GM19238 (cell line): ENCODE measurements at regions not wholly inside any gene's neighbourhood (a gene's known extent, or its start where the extent isn't known, plus 50 kb on each side); places are given as distances from the start of the nearest gene placed in this dataset.
A peak's percentile ranks its signal among the peaks of the same experiment; 100 is the strongest.

Source experiments
- DNase-seq: peaks from one replicate; pipeline ENCODE4 v3.0.0; 2011; ENCODE audit warnings: low spot score; ENCODE audit not compliant: insufficient read length

GRCh38 chr14:32254952-32255679, 52.0 kb upstream of the RNU6-8 start:
- DNase-seq: peak; percentile 10

GRCh38 chr14:32255789-32256188, 52.7 kb upstream of the RNU6-8 start:
- no peak for DNase-seq

GRCh38 chr14:32256576-32256975, 53.5 kb upstream of the RNU6-8 start:
- DNase-seq: no peak

- DNase-seq: no peak
Observed at GRCh38 chr14:32258336-32258993, 55.4 kb upstream of the RNU6-8 start.

- peak; percentile 5 for DNase-seq
Observed at GRCh38 chr14:32259368-32260013, 56.4 kb upstream of the RNU6-8 start.

GRCh38 chr14:32263939-32264567, 61.0 kb upstream of the RNU6-8 start:
- DNase-seq: no peak

DNA sequence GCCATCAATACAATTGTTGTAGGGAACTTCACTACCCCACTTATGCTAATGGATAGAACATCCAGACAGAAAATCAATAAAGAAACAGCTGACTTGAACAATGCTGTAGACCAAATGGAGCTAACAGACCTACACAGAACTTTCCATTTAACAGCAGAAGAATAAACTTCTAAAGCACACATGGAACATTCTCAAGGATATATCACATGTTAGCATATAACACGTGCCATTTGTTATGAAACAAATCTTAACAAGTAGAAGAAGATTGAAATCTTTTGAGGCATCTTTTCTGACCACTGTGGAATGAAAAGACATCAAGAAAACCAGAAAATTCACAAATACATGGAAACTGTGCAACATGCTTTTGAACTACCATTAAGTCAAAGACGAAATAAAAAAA, 62.5 kb upstream of the RNU6-8 start:
- no peak for DNase-seq

DNA sequence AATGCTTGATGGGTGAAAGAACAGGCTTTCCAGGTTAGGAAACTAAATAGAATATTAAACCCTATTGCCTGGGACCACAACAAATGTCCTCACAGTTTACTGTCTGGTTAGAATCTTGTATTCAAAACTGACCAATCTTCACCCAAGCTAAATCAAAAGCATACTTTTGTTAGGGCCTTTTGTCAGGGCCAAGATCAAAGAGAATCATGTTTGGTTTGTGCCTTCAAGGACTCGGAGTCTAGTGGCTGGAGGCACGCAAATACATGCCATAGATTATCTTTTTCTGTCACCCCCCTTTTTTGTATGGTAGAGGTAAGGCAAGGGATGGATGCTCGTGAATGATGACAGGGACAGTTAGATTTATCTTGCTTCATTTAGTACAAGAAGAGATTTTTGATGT, 51.1 kb upstream of the AKAP6 start:
- no peak for DNase-seq
